ENCODE measurements at regions not wholly inside any gene's neighbourhood (a gene's known extent, or its start where the extent isn't known, plus 50 kb on each side); places are given as distances from the start of the nearest gene placed in this dataset.

GRCh38 chr2:67560771-67561456 is 163.8 kb downstream of the ETAA1 start:
- H3K27me3 ChIP-seq (ENCODE audit: insufficient read depth, poor library complexity, severe bottlenecking): no peaks in the 10 kb centered on the region
- ATAC-seq (ENCODE audit: low read depth) (no peak), DNase-seq (ENCODE audit: low spot score) (no peak)
- H3K4me3 ChIP-seq (ENCODE audit: severe bottlenecking): no peak overlapping the region
- peak overlapping the region; percentile 65 for H3K27ac ChIP-seq (ENCODE audit: poor library complexity, severe bottlenecking)
- H3K4me1 ChIP-seq (ENCODE audit: insufficient read depth, poor library complexity, severe bottlenecking): peaks cover 30% of the 10 kb centered on the region
- no peaks in the 10 kb centered on the region for H3K36me3 ChIP-seq (ENCODE audit: low read depth)
- H3K9me3 ChIP-seq (ENCODE audit: severe bottlenecking): no peaks in the 10 kb centered on the region
- no peak for TF ChIP-seq CTCF (IDR thresholded peaks at IDR 0.05; ENCODE audit: poor library complexity, severe bottlenecking)

GRCh38 chr2:67561457-67561965 is 164.4 kb downstream of the ETAA1 start:
- TF ChIP-seq CTCF (IDR thresholded peaks at IDR 0.05; ENCODE audit: poor library complexity, severe bottlenecking): no peak
- no peak for DNase-seq (ENCODE audit: low spot score)
- Histone ChIP-seq H3K27me3 (ENCODE audit: insufficient read depth, poor library complexity, severe bottlenecking) (no peaks in the 10 kb centered on the region), H3K9me3 (ENCODE audit: severe bottlenecking) (no peaks in the 10 kb centered on the region), H3K4me1 (ENCODE audit: insufficient read depth, poor library complexity, severe bottlenecking) (peaks cover 34% of the 10 kb centered on the region), H3K36me3 (ENCODE audit: low read depth) (no peaks in the 10 kb centered on the region), H3K4me3 (ENCODE audit: severe bottlenecking) (no peak overlapping the region), H3K27ac (ENCODE audit: poor library complexity, severe bottlenecking) (peak overlapping the region; percentile 65)
- peak; percentile 92 for ATAC-seq (ENCODE audit: low read depth)

GRCh38 chr2:67564076-67564475 is 166.9 kb downstream of the ETAA1 start:
- Histone ChIP-seq H3K27ac (ENCODE audit: poor library complexity, severe bottlenecking) (peak overlapping the region; percentile 12), H3K4me3 (ENCODE audit: severe bottlenecking) (no peak overlapping the region), H3K4me1 (ENCODE audit: insufficient read depth, poor library complexity, severe bottlenecking) (peaks cover 34% of the 10 kb centered on the region), H3K27me3 (ENCODE audit: insufficient read depth, poor library complexity, severe bottlenecking) (no peaks in the 10 kb centered on the region), H3K9me3 (ENCODE audit: severe bottlenecking) (no peaks in the 10 kb centered on the region), H3K36me3 (ENCODE audit: low read depth) (no peaks in the 10 kb centered on the region)
- no peak for DNase-seq (ENCODE audit: low spot score)
- ATAC-seq (ENCODE audit: low read depth): no peak
- no peak for TF ChIP-seq CTCF (IDR thresholded peaks at IDR 0.05; ENCODE audit: poor library complexity, severe bottlenecking)

- no peaks in the 10 kb centered on the region for H3K9me3 ChIP-seq (ENCODE audit: severe bottlenecking)
Observed at GRCh38 chr2:67564626-67565025, 167.5 kb downstream of the ETAA1 start.

More at GRCh38 chr2:67564626-67565025, 167.5 kb downstream of the ETAA1 start:
- no peaks in the 10 kb centered on the region for H3K27me3 ChIP-seq (ENCODE audit: insufficient read depth, poor library complexity, severe bottlenecking)
- peaks cover 34% of the 10 kb centered on the region for H3K4me1 ChIP-seq (ENCODE audit: insufficient read depth, poor library complexity, severe bottlenecking)
- TF ChIP-seq CTCF (IDR thresholded peaks at IDR 0.05; ENCODE audit: poor library complexity, severe bottlenecking): no peak
- ATAC-seq (ENCODE audit: low read depth) (no peak), DNase-seq (ENCODE audit: low spot score) (no peak)
- H3K4me3 ChIP-seq (ENCODE audit: severe bottlenecking): no peak overlapping the region
- H3K27ac ChIP-seq (ENCODE audit: poor library complexity, severe bottlenecking): peak overlapping the region; percentile 12
- H3K36me3 ChIP-seq (ENCODE audit: low read depth): no peaks in the 10 kb centered on the region

All from RWPE2 (cell line).